GM18873 (cell line): ENCODE measurements at regions not wholly inside any gene's neighbourhood (a gene's known extent, or its start where the extent isn't known, plus 50 kb on each side); places are given as distances from the start of the nearest gene placed in this dataset.
"Not testable (repeated sequence)": the region's sequence is repeated elsewhere in the genome, so short reads cannot be mapped to it uniquely, and the experiment has no call there.

Source experiments
- ATAC-seq: cut with Tn5 transposase; IDR thresholded peaks from one replicate; pipeline ENCODE4 v1.9.1; 2021; ENCODE audit warnings: mild to moderate bottlenecking, moderate library complexity, moderate number of reproducible peaks; ENCODE audit not compliant: unreplicated experiment, low FRiP score

DNA sequence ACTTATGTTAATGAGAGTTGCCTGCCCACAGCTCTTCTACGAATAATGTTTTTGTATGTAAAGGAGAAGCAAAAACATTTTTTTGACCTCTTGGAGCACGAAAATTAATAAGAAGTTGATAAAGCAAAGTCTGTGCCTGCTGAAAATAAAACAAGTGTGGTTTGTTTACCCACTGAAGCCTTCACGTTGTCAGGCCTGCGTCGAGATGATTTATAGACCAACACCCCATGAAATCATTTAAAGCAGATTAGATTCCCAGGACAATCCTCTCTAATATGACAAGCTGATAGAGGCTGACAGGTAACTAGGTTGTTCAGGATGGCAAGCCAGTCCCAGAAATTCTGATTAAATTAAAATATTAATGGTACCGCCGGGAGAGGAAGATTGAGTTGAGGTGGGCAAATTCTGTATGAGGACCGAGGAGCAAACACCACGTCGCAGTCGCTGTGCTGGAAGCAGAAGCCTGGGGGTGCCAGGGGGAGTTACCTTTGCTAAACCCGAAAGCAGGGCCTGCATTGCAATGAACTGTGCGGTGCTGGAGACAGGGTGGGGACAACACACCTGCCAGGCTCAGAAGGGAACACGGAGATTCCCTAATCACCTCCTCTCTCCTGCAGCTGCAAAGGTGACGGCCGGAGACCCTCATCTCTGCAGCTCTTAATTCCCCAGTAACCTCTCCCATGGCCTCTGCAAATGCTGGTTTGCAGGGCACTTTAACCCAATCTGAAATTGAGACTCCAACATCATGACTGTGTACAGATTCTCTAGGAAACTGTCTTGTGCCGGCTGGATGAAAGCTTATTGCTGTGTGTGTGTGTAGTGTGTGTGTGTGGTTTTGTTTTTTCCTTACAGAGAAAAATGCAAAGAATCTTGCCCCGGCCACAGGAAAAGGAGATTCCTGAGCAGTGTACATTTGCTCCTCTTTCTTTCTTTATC, 2805.9 kb downstream of the RPIA start:
- ATAC-seq, result not testable (repeated sequence)

DNA sequence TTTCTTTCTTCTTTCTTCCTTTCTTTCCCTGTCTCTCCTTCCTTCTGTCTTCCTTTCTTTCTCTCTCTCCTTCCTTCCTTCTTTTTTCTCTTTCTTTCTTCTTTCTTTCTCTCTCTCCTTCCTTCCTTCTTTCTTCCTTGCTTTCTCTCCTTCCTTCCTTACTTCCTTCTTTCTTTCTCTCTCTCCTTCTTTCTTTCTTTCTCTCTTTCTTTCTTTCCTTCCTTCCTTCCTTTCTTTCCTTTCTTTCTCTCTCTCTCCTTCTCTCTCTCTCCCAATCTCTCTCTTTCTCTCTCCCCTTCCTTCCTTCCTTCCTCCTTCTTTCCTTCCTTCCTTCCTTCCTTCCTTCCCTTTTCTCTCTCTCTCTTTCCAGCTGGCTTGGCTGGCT, 2806.6 kb downstream of the RPIA start:
- ATAC-seq, result not testable (repeated sequence)

GRCh38 chr2:91498513-91499250, 2807.2 kb downstream of the RPIA start:
- not testable (repeated sequence) for ATAC-seq

- ATAC-seq, result not testable (repeated sequence)
Measured at GRCh38 chr2:91499431-91500050, 2808.1 kb downstream of the RPIA start.

- ATAC-seq, result not testable (repeated sequence)
Measured at GRCh38 chr2:91500246-91500977, 2808.9 kb downstream of the RPIA start.

DNA sequence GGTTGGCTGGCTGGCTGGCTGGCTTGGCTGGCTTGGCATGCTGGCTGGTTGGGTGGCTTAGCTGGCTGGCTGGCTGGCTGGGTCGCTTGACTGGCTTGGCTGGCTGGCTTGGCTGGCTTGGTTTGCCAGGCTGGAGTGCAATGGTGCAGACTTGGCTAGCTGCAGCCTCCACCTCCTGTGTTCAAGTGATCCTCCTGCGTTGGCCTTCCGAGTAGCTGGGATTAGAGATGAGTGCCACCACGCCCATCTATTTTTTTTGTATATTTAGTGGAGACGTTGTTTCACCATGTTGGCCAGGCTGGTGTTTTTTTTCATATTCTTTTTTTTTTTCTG, 2809.5 kb downstream of the RPIA start:
- not testable (repeated sequence) for ATAC-seq

- ATAC-seq, result not testable (repeated sequence)
Measured at GRCh38 chr2:91501481-91502080, 2810.1 kb downstream of the RPIA start.

- not testable (repeated sequence) for ATAC-seq
Measured at GRCh38 chr2:91503572-91503958, 2812.1 kb downstream of the RPIA start.

- ATAC-seq, result not testable (repeated sequence)
Measured at GRCh38 chr2:91503959-91504741, 2812.7 kb downstream of the RPIA start.

DNA sequence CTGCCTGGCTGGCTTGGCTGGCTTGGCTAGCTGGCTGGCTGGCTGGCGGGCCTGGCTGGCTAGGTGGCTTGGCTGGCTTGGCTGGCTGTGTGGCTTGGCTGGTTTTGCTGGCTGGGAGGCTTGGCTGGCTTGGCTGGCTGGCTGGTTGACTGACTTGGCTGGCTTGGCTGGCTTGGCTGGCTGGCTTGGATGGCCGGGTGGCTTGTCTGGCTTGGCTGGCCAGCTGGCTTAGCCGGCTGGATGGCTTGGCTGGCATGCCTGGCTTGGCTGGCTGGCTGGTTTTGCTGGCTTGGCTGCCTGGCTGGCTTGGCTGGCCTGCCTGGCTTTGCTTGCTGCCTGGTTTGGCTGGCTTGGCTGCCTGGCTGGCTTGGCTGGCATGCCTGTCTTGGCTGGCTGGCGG, 2817.3 kb downstream of the RPIA start:
- not testable (repeated sequence) for ATAC-seq

DNA sequence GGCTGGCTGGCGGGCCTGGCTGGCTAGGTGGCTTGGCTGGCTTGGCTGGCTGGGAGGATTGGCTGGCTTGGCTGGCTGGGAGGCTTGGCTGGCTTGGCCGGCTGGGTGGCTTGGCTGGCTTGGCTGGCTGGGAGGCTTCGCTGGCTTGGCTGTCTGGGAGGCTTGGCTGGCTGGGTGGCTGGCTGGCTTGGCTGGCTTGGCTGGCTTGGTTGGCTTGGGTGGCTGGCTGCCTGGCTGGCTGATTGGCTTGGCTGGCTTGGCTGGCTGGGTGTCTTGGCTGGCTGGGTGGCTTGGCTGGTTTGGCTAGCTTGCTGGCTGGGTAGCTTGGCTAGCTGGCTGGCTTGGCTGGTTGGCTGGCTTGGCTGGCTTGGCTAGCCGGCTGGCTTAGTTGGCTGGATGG, 2817.8 kb downstream of the RPIA start:
- not testable (repeated sequence) for ATAC-seq

DNA sequence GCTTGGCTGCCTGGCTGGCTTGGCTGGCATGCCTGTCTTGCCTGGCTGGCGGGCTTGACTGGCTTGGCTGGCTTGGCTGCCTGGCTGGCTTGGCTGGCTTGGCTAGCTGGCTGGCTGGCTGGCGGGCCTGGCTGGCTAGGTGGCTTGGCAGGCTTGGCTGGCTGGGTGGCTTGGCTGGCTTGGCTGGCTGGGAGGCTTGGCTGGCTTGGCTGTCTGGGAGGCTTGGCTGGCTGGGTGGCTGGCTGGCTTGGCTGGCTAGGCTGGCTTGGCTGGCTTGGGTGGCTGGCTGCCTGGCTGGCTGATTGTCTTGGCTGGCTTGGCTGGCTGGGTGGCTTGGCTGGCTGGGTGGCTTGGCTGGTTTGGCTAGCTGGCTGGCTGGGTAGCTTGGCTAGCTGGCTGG, 2819.7 kb downstream of the RPIA start:
- ATAC-seq, result not testable (repeated sequence)

DNA sequence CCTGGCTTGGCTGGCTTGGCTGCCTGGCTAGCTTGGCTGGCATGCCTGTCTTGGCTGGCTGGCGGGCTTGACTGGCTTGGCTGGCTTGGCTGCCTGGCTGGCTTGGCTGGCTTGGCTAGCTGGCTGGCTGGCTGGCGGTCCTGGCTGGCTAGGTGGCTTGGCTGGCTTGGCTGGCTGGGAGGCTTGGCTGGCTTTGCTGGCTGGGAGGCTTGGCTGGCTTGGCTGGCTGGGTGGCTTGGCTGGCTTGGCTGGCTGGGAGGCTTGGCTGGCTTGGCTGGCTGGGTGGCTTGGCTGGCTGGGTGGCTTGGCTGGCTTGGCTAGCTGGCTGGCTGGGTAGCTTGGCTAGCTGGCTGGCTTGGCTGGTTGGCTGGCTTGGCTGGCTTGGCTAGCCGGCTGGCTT, 2824.5 kb downstream of the RPIA start:
- ATAC-seq, result not testable (repeated sequence)

GRCh38 chr2:91516669-91517068, 2825.2 kb downstream of the RPIA start:
- not testable (repeated sequence) for ATAC-seq

- ATAC-seq, result not testable (repeated sequence)
Measured at GRCh38 chr2:91517846-91518245, 2826.4 kb downstream of the RPIA start.

DNA sequence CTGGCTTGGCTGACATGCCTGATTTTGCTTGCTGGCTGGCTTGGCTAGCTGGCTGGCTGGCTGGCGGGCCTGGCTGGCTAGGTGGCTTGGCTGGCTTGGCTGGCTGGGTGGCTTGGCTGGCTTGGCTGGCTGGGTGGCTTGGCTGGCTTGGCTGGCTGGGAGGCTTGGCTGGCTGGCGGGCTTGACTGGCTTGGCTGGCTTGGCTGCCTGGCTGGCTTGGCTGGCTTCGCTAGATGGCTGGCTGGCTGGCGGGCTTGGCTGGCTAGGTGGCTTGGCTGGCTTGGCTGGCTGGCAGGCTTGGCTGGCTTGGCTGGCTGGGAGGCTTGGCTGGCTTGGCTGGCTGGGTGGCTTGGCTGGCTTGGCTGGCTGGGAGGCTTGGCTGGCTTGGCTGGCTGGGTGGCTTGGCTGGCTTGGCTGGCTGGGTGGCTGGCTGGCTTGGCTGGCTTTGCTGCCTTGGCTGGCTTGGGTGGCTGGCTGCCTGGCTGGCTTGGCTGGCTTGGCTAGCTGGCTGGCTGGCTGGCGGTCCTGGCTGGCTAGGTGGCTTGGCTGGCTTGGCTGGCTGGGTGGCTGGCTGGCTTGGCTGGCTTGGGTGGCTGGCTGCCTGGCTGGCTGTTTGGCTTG, 2827.0 kb downstream of the RPIA start:
- not testable (repeated sequence) for ATAC-seq

DNA sequence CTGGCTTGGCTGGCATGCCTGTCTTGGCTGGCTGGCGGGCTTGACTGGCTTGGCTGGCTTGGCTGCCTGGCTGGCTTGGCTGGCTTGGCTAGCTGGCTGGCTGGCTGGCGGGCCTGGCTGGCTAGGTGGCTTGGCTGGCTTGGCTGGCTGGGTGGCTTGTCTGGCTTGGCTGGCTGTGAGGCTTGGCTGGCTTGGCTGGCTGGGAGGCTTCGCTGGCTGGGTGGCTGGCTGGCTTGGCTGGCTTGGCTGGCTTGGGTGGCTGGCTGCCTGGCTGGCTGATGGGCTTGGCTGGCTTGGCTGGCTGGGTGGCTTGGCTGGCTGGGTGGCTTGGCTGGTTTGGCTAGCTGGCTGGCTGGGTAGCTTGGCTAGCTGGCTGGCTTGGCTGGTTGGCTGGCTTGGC, 2827.9 kb downstream of the RPIA start:
- ATAC-seq, result not testable (repeated sequence)

GRCh38 chr2:91519914-91520313, 2828.4 kb downstream of the RPIA start:
- not testable (repeated sequence) for ATAC-seq

DNA sequence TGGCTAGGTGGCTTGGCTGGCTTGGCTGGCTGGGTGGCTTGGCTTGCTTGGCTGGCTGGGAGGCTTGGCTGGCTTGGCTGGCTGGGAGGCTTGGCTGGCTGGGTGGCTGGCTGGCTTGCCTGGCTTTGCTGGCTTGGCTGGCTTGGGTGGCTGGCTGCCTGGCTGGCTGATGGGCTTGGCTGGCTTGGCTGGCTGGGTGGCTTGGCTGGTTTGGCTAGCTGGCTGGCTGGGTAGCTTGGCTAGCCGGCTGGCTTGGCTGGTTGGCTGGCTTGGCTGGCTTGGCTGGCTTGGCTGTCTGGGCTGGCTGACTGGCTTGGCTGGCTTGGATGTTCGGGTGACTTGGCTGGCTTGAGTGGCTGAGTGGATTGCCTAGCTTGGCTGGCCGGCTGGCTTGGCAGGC, 2829.1 kb downstream of the RPIA start:
- ATAC-seq, result not testable (repeated sequence)
